ENCODE measurements at regions not wholly inside any gene's neighbourhood (a gene's known extent, or its start where the extent isn't known, plus 50 kb on each side); places are given as distances from the start of the nearest gene placed in this dataset.

DNA sequence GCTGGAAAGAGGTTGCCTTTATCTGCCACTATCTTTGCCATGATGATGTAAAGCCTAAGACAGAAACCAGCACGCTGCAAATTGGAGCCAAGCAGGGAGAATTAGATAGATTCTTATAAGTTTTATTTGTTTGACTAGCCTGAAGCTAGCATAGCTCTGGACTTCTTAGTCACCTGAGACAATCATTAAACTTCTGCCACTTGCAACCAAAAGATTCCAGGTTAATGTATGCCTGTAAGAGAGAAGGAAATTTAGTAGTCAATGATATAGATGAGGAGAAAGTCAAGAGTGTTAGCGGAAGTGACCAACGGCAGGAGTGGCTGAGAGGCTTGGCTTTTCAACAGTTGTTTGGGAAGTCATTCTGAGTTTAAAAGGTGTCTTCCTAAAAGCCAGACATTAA is 1106.6 kb downstream of the VRK1 start:
- DNase-seq = no peak

DNA sequence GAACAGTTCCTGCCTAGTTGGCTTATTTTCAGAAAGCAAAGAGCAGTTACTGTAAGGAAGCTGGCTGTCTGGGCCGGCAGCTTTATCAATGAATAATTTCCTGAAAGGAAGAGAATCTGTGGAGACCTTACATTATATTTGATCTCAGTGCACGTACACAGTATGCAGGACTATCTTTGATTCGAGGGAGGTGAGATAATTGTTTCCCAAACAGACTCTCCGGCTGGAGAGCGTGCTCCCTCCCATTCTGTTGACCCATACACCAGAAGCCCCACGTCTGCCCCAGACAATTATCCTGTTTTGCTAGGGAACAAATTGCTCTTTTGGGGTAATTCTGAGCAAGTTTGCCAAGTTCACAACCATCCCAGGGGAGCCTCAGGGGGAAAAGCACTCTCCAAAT is 1115.0 kb downstream of the VRK1 start:
- no peak for DNase-seq

DNA sequence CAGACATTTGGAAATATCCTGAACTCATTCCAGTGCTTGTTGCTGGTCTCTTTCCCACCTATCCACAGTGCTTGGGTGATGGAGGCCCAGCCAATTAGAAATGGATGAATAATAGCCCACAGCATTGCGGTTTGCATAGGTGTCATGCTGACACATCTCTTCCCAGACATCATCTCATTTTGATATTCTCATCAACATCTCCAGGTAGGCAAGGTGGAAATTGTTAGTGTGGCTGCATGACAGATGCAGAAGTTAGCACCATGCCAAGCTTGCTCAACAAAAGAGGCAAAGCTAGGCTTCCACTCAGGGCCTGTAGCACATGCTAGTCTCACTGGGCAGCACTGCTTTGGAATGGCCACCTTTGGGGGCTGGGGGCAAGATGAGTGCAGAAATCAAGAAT is 1118.9 kb downstream of the VRK1 start:
- DNase-seq = no peak

DNA sequence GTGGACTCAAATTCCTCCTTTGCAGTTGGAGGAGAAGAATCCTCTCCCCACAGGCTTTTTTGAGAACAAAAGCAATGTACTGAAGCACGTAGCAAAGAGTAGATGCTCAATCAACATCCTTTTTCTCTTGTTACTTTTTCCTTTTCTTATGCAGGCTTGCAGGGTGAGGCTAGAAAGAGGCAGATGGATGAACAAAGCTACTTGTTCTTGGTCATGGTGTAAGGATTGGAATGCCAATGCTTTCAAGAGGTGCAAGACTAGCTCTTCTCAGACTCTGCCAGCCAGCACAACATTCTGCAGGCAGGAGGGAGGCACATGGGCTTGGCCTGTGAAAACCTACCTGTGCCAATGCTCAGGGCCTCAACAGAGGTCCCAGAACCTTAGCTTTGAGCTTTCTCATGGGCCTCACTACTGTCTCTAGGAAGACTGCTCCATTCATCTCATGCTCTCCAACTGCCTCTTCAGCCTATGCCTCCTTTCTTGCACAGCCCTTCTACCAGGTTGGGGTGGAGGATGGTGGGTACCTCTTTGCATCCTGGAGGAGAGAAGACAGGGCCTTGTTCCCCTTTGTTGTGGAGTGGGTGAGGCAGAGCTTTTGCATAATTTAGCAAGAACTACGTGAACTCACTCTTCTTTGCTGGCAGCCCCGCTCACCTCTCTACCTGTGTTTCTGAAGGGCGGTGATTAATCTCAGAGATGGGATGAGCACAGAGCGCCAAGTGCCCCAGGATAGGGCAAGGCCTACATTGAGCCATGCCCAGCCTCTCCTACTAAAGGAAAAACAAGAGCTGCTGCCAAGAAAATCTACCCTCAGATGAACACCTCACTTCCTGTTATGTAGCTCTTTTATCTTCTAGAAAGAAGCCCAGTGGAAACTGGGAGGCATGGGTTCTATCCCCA is 1119.7 kb downstream of the VRK1 start:
- DNase-seq = no peak

DNA sequence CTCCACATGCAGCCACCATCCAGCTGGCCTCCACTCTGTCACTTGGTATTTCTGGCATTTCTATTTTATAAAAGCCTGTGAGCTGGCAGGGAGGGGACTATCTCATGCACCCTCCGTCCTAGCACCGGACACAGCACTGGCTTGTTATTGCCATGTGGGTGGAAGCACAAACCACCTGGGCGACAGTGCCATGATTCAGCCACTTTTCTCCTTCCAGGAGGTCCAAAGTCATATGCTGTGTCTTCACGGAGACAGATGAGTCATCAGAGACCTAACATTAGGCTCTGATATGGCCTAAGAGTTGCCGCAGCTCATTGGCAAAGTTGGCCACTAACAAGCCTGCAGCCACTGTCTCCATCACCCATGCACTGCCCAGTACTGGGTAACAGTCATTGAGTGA is 1123.0 kb downstream of the VRK1 start:
- DNase-seq = no peak

DNA sequence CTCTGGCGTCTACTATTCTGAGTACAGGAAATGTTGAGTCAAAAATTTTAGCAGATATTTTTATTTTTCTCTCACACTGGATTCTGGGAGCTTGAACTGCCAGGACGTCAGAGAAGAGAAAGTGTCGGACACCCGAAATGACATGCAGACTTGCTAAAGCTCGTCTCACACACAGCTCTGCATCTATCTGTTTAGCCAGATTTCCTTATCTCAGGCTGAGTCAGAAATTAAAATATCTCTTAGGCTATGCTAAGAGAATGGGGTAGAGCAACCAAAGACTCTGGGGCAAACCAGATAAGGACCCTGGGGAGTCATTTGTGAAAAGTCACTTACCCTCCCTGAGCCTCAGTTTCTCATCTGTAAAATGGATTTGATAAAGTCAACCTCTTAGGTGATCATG is 1124.1 kb downstream of the VRK1 start:
- DNase-seq = no peak

DNA sequence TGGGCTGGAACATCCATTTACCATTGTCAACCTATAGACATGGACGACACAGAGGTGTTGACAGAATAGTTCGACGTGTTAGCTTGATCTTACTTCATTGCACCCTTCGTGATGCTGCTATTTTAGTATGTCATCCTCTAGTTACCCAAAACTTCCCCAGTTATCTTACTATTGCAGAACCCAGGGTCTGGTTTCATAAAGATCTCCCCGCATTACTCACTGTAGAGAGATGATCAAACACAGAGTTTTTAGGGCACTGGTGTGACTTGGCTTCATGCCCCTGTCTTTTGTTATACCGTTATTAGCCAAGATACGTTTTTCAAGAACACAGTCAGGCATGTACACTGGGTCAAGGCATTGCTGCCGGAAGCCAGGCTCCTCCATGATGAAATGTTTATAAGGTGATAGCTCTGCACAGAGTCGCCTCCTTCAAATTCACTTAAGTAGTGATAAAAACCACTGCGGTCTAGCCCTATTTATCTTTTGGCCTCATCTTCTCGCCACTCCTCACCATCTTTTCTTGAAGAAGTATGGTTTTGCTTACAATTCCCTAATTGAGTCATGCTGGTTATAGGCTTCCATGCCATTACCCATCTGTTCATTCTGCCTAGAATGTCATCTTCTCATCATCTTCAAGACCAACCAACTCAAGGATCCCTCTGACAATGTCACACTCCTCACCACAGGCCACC is 1127.9 kb downstream of the VRK1 start:
- no peak for DNase-seq

DNA sequence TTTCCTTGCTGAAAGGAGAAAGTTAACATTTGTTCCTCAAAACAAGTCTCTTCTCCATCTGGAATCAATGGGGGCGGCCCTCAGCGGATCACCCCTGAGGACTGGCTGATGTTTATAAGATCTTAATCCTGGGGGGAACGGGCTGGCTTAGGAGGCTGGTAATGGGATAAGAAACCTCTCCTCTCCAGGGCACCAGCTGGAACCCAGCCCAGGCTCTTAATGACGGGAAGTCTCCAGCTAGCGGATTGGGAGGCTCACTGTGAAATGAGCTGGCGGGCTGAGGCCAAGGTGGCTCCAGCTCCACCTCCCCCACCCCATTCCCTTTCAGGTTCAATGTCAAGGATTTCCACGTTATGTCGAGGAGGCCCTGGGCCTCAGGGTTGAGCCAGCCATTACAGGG is 1133.0 kb downstream of the VRK1 start:
- no peak for DNase-seq

DNA sequence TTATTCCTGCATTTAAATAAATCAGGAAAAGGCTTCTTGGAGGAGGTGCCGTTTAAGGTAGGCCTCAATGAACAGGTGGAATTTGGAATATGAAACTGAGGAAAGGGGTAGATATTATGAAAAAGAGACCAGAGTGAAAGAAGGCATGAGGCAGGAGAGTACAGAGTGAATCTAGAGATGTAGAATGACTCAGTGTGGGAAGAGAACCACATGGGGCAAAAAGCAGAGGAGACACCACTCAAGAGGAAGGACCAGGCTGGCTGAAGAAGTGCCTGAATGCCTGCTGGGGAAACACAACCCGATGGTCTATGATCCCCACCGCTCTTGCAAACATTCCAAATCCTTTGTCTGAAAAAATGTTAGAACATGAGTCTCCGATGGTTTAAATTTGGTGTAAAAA is 1134.1 kb downstream of the VRK1 start:
- no peak for DNase-seq

DNA sequence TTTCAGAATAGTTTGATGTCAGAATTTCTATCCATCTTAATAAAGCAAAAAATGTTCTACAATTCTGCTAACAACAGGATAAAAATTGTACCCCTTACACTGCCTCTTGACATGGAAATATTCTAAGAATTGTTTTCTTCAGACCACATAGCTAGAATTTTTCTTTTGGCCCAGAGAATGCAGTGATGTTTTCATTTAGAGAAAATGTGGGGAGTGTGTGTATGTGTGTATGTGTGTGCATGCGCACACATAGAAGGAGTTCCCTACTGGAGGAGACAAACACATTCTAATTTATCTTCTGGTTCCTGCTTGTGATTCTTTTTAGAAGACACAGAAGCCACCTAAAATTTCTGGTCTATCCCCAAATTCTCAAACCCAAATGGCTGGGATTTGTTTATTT is 1145.7 kb downstream of the VRK1 start:
- DNase-seq = no peak

DNA sequence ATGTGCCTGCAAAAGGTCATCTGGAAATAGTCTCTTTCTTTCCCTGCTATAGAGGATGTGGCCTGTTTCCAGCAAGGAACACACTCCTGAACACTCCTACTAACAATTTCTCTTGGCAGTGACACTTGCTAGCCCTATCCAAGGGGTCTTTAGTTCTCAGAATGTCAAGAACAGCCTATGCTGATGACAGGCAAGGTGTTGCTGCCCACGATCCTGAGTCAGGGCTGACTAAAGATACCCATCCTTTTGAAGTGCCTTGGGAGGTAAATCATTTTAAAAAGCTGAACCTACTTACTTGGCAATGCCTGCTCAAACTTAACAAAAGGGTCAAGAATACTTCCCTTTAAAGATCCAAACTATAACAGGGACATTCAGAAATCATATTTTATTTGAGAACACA is 1146.4 kb downstream of the VRK1 start:
- no peak for DNase-seq

DNA sequence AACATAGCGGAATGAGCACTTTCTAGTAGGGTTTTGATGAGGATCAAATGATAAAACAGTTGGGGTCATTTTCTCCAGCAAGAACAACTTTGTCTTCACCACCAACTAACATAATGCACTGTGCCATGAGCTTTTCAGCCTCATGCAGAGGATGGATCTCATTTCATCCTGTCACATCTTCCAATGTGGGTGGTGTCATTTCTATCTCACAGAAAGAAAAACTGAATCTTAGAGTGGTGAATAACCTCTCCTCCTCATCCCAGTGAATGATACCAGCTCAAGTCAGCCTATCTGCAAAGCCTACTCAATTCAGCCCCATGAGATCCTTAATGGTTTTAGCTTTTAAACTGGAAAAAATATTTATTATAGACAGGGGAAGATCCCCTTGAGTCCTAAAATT is 1147.2 kb downstream of the VRK1 start:
- no peak for DNase-seq

DNA sequence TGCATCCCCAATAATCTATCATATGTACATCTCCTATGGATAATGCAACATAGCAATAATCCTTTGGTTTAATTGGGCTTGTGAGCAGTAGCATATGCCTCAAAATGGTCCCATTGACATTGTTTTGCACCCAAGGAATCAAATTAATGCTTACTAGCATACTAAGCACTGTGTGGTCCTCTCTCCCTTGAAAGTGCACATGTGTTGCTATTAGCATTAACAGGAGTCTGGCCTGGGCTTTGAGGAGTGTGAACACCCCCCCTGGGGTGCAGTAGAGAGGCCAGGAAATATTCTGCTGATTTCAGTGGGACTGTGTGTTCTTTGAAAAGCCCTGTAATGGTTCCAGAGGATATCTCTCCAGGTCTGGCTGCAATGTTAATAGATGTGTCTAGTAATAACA is 1148.4 kb downstream of the VRK1 start:
- DNase-seq = no peak

DNA sequence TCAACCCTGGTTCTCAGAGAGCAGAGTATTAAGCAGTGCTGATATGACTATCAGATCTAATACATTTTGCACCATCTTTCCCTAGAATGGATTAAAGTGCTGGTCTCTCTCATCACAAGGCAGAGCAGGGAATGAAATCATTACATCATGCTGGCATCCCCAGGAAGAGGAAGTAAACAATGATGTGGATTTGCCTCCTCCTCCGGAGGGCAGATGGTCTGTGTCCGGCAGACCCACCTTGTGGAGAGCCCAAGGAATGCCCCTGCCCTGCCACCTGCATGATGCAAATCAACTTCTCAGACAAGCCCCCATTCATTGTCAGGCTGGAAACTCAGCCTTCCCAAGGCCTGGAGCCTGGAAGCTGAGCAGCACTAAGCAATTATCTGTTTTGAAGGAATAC is 1149.1 kb downstream of the VRK1 start:
- DNase-seq = no peak

DNA sequence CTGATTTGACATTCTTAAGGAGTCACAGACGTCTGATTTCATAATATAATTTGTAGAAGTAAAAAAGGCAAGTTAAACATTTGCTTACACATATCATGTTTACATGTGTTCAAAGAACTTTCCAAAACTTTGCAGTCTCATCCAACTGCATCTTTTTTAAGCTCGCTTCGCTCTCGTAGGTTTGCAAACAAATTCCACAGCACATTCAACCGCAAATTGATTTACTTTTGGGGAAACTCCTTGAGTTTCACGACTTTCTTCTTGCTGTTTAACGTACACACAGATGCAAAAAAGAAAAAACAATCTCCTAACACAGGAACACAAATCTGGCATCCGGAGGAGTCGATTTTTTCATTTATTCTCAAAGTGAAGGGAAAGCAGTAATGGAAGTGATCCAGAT is 1149.5 kb downstream of the VRK1 start:
- no peak for DNase-seq

DNA sequence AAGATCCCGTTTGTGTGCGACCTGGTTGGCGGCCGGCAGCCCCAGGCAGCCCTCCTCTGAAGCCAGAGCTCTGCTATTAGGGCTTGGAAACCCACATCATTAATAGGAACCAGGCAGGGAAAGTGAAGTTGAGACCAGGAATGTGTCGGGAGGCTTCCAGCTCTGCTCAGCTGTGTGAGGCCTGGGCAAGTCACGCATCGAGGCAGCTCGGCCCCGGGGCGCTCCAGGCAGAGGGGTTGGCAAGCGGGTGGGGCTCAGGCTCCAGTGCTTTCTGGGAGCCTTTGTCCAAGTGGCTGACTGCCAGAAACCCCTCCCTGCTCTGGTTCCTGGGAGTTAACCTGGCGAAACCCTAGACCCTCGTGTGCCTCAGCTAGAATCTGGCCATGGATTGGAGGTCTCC is 1151.7 kb downstream of the VRK1 start:
- DNase-seq = no peak

DNA sequence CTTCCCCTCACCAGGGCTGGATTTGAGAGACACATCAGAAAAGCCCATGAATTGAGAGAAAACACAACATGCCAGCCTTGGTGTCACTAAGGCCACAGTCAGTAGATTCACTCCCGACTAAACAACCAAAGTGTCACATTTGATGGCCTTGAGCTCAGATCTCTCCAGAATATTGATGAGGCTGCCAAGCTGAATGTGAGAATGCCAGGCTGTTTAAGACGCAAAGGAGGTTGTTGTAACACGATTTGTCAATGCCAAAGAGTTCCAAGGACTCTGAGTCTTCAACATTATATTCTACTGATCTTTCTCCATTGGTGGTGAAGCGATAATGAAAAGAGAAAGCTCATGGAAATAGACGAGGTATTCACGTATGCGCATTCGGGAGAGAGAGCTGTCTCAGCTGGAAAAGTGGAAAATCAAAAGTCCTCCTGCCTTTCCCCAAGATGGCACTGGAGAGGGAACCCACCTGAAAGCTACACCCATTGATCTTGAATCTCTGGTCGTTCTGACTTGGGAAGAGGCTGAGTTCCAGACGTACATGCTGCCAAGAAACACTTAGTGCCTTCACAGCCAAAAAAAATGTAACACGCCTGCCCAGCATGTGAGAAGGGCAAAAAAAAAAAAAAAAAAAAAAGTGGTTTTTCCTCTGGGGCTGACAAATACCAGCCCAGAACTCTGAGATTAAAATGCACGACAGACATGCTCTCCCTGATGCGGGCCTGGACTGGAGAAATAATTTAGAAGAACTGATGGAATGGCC is 1159.6 kb downstream of the VRK1 start:
- DNase-seq = no peak

DNA sequence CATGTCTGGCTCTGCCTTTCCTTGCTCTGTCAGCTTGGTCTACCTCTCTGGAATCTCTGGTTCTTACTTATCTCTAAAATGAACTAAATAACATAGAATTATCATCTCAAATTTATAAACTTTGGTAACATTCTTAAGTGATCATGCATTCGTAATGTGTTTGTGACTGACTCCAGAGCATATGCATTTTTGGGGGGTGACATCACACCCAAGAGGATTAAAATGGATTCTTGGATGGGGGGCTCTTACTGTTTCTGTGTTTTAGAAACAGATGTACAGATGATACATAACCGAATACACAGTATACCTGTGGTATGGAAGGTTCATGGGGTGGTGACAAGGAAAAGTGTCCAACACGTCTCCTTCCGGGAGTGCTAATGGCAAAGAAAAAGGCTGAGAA is 1162.1 kb downstream of the VRK1 start:
- no peak for DNase-seq

DNA sequence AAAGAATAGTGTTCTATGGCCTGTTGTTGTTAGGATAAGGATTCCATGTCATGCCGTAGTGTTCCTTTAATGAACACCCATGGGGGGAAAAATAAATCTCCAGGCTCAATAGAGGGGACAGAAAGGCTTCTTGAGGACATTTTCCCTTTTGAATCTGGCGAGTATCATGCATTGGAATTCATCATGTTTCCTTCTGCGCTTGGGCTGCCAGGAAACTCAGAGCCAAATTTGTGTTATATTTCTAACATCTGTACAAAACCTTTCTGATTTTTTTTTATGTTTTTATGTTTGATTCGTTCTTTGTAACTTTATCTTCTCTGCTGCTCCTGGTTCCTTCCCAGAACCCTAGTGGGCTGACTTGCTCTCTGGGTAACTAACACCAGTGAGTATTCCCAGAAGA is 1163.3 kb downstream of the VRK1 start:
- DNase-seq = no peak

DNA sequence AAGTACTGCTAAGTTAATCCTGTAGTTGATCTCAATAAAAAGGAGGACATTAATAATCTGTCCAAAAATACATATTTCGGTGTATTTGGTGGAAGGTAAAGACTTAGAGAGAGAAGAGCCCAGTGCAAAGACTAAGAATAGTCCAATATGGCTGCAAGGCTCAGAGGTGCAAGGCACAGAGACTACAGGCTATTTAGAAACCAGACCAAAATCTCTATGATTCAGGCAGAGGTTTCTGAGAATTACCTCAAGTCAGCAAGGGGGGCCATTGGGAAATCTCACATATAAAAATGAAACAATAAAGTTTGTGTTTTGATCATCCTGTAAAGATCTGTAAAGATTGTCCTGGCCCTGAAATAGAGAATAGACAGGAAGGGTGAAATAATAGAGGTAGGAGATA is 1173.0 kb downstream of the VRK1 start:
- DNase-seq = peak in 1 of 2 donors; percentile 16

DNA sequence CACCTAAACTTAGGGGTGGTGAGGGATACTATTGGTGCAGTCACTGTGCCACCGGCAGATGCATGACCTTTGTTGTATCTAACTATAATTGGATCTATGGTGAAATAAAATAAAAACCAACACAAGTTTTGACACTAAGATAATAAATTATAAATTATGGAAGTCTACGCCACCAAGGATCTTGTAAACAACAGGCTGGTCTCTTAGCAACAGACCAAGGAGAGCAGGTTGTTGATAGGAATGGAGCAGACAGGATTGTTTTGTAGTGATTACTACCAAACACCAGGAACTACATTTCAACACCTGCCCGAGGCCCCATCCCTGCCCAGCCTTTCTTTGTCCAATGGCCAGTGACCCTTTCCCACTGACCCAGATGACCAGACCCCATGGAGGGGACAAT is 1178.0 kb downstream of the VRK1 start:
- peak in 1 of 2 donors; percentile 12 for DNase-seq

DNA sequence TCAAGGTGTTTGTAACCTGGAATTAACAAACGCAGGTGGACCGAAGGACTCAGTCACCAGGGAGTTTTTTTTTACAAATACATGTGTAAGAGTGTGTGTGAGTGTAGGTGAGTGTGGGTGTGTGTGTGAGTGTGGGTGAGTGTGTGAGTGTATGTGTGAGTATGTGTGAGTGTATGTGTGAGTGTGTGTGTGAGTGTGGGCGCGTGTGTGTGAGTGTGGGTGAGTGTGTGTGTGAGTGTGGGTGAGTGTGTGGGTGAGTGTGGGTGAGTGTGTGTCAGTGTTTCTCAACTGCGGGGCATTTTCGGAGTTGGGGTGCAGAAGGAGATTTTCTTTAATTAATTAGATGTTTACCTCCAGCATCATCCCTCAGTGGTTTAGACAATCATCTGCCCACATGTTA is 1178.8 kb downstream of the VRK1 start:
- DNase-seq = peak in 1 of 2 donors; percentile 34

DNA sequence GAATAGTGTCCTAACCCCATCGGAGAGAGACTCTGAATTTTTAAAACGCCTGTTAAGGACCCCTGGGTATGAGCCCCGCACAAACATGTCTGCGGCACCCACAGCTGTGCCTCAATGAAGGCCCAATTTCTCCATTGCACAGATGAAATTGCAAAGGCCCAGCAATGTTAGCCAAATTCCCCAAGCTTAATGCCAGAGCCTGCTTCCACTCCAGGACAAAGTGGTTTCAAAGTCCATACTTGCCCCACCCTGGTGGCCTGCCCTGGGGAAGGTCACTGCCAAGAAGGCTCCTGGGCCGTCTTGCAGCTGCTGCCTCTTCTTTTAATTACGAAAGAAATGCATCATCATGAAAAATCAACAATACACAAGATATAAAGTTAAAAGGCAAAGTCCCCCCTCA is 1179.7 kb downstream of the VRK1 start:
- DNase-seq = peak in 1 of 2 donors; percentile 23
